Chondrocyte (in vitro differentiated cells): ENCODE measurements at regions not wholly inside any gene's neighbourhood (a gene's known extent, or its start where the extent isn't known, plus 50 kb on each side); places are given as distances from the start of the nearest gene placed in this dataset.

ENCODE experiments used
- DNase-seq: peaks from one replicate; pipeline ENCODE4 v3.0.0; 2021; ENCODE audit warnings: mixed read lengths, low spot score
- H3K27ac Mint-ChIP-seq: one replicate; pipeline ENCODE4 v1.8.0; 2021; ENCODE audit warnings: mild to moderate bottlenecking, moderate library complexity, mixed read lengths; ENCODE audit not compliant: unreplicated experiment
- H3K27me3 Mint-ChIP-seq: 2 replicates; pipeline ENCODE4 v1.8.0; 2021; ENCODE audit warnings: low read depth, mixed read lengths
- H3K36me3 Mint-ChIP-seq: 2 replicates; pipeline ENCODE4 v1.8.0; 2021; ENCODE audit warnings: low read depth, mixed read lengths
- H3K4me1 Mint-ChIP-seq: 2 replicates; pipeline ENCODE4 v1.8.0; 2021; ENCODE audit warnings: low read depth, mild to moderate bottlenecking, mixed read lengths
- H3K4me3 Mint-ChIP-seq: one replicate; pipeline ENCODE4 v1.8.0; 2021; ENCODE audit warnings: mild to moderate bottlenecking, moderate library complexity, mixed read lengths; ENCODE audit not compliant: unreplicated experiment
- H3K9me3 Mint-ChIP-seq: 2 replicates; pipeline ENCODE4 v1.8.0; 2021; ENCODE audit warnings: low read depth, mixed read lengths
- TF ChIP-seq, protein P1 (sequence below): fragments of 200-600 bp; sonication (generic); IDR thresholded peaks from 2 replicates; pipeline ENCODE4 v1.5.0; 2021; ENCODE audit warnings: antibody characterized with exemption, mild to moderate bottlenecking, moderate library complexity

DNA sequence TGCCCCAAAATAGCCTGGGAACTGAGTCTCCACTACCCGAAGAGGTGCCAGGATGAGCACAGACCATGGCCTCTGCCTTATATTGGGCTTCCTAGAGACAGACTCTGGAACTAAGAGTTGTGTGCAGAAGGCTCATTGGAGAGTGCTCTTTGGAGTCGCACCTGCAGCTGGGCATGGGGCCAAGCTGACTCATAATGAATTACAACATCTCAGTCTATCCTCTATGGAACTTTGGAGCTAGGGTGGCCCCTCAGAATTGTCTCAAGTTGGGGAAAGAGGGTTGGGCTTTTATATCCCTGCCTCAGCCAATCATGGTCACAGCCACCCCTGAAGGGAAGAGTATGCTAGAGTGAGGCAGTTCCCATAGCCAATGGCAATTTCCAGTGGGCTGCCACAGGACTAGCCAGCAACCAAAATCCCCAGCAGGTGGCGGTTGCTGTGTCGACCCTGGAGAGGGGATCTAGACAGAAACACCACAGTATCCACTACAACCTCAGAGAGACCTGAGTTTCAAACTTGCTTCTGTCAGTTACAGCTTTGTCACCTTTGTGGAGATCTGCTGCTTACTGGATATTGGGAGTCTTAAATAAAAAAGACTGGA lies 93.8 kb downstream of the DMRTA2 start:
- Mint-ChIP-seq H3K4me3 (no peak overlapping the region), H3K27me3 (peaks cover 36% of the 10 kb centered on the region), H3K36me3 (no peaks in the 10 kb centered on the region), H3K4me1 (peaks cover 7% of the 10 kb centered on the region), H3K9me3 (no peaks in the 10 kb centered on the region), H3K27ac (no peak overlapping the region)
- no peak for DNase-seq
- TF ChIP-seq, protein P1, sequence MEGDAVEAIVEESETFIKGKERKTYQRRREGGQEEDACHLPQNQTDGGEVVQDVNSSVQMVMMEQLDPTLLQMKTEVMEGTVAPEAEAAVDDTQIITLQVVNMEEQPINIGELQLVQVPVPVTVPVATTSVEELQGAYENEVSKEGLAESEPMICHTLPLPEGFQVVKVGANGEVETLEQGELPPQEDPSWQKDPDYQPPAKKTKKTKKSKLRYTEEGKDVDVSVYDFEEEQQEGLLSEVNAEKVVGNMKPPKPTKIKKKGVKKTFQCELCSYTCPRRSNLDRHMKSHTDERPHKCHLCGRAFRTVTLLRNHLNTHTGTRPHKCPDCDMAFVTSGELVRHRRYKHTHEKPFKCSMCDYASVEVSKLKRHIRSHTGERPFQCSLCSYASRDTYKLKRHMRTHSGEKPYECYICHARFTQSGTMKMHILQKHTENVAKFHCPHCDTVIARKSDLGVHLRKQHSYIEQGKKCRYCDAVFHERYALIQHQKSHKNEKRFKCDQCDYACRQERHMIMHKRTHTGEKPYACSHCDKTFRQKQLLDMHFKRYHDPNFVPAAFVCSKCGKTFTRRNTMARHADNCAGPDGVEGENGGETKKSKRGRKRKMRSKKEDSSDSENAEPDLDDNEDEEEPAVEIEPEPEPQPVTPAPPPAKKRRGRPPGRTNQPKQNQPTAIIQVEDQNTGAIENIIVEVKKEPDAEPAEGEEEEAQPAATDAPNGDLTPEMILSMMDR: no peak

DNA sequence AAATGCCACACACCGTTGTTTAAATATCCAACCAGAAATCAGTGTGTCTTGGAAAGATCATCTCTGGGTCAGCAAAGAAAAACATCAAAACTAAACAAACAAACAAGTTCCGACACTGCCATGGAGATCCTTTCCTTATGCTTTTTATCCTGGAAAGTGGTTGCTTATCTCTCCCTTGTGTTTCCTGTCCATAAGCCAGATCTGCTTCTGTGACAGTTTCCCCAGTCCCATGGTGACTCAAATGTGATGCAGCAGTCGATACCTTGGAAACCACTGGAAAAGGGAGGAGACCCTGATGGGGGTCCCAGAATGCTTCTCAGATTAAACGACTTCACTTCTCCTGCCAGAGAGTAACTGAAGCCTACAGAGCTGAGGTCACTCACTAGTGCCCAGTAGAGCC lies 94.7 kb downstream of the DMRTA2 start:
- Mint-ChIP-seq H3K27ac (no peak overlapping the region), H3K9me3 (no peaks in the 10 kb centered on the region), H3K4me1 (peaks cover 4% of the 10 kb centered on the region), H3K36me3 (no peaks in the 10 kb centered on the region), H3K27me3 (peaks cover 29% of the 10 kb centered on the region), H3K4me3 (no peak overlapping the region)
- no peak for DNase-seq
- TF ChIP-seq, protein P1: no peak

DNA sequence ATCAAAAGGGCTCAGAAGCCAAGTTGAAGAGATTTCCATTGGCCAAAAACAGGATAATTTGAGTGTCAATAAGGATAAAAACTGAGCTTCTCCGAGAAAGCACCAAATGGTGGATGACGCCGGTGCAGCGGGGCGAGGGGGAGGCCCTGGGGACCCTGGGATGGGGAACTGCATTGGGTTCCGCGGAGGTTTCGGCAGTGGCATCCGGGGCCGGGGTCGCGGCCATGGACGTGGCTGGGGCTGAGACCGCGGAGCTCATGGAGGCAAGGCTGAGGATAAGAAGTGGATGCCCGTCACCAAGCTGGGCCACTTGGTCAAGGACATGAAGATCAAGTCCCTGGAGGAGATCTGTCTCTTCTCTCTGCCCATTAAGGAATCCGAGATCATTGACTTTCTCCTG lies 97.2 kb downstream of the DMRTA2 start:
- H3K4me3 Mint-ChIP-seq: no peak overlapping the region
- no peaks in the 10 kb centered on the region for H3K4me1 Mint-ChIP-seq
- peaks cover 13% of the 10 kb centered on the region for H3K27me3 Mint-ChIP-seq
- TF ChIP-seq, protein P1: no peak
- H3K27ac Mint-ChIP-seq: no peak overlapping the region
- no peaks in the 10 kb centered on the region for H3K36me3 Mint-ChIP-seq
- no peak for DNase-seq
- H3K9me3 Mint-ChIP-seq: no peaks in the 10 kb centered on the region

DNA sequence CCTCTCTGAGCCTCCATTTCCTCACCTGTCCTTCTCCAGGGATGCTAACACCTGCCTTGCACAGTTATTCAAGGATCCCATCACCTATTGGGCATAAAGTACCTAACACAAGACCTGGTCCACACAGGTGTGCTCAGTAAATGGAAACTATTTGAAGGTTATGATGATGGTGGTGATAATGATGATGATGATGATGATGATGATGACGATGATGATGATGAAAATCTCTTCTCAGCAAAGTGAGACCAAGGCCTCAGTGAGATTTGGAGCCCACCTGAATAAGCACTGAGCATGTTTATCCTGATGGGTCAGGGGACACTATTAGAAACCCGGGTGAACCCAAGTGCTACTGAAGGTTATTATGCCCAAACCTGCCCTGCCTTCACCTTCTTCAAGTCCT lies 100.7 kb downstream of the DMRTA2 start:
- H3K36me3 Mint-ChIP-seq: no peaks in the 10 kb centered on the region
- no peak overlapping the region for H3K4me3 Mint-ChIP-seq
- DNase-seq: no peak
- H3K9me3 Mint-ChIP-seq: no peaks in the 10 kb centered on the region
- H3K4me1 Mint-ChIP-seq: no peaks in the 10 kb centered on the region
- H3K27me3 Mint-ChIP-seq: peaks cover 11% of the 10 kb centered on the region
- TF ChIP-seq, protein P1: no peak
- no peak overlapping the region for H3K27ac Mint-ChIP-seq

DNA sequence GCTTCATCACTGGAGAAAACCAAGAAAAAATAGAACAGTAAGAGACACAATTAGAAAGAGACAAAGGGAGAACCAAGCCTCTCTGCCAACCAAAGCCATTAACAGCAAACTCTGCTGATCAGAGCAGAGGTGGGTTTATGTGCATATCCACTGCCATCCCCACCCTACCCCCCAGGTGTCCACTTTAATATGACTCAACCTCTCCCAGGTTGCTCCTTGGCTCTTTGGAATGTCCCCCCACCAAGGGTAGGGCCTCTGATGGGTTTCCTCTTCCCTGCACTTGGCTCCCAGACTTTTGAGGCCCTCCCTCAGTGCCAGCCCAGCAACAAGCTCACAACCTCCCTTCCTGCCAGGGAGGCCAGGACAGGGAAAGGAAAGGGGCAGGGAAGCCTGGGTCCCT lies 104.8 kb downstream of the DMRTA2 start:
- Mint-ChIP-seq H3K4me1 (no peaks in the 10 kb centered on the region), H3K9me3 (no peaks in the 10 kb centered on the region), H3K27me3 (peaks cover 13% of the 10 kb centered on the region), H3K36me3 (no peaks in the 10 kb centered on the region), H3K27ac (no peak overlapping the region), H3K4me3 (no peak overlapping the region)
- TF ChIP-seq, protein P1: no peak
- DNase-seq: no peak
